ENCODE measurements at regions not wholly inside any gene's neighbourhood (a gene's known extent, or its start where the extent isn't known, plus 50 kb on each side); places are given as distances from the start of the nearest gene placed in this dataset.

DNA sequence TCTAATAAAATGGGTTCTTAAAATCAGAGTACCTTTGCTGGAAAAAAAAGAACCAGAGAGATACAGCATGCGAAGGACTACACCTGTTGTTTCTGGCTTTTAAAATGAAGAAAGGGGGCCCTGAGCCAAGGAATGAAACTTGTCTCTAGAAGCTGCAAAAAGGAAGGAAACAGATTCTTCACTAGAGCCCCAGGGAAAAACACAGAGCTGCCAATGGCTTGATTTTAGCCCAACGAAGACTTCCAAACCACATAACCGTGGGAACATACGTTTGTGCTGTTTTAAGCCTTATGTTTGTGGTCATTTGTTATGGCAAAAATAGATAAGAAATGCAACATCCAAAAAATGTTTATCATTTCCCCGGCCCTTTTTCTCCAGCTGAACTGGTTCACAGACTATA is 780.0 kb downstream of the SORCS1 start:
- intact Hi-C loops (cut with DNase I): no loop called here
- H3K27ac ChIP-seq: no peak overlapping the region
- H3K9me3 ChIP-seq: no peaks in the 10 kb centered on the region
- H3K27me3 ChIP-seq: no peaks in the 10 kb centered on the region
- H3K36me3 ChIP-seq: no peaks in the 10 kb centered on the region
- H3K4me1 ChIP-seq: no peaks in the 10 kb centered on the region
- H3K4me3 ChIP-seq: no peak overlapping the region
- DNase-seq (no peak), ATAC-seq (no peak)
- WGBS (ENCODE audit: insufficient coverage, low coverage, low lambda C conversion rate, missing lambda C conversion rate): 34% methylated on average over 5 of the region's 5 CpGs
- TF ChIP-seq POLR2A (IDR thresholded peaks at IDR 0.05): no peak
- TF ChIP-seq, protein P1, sequence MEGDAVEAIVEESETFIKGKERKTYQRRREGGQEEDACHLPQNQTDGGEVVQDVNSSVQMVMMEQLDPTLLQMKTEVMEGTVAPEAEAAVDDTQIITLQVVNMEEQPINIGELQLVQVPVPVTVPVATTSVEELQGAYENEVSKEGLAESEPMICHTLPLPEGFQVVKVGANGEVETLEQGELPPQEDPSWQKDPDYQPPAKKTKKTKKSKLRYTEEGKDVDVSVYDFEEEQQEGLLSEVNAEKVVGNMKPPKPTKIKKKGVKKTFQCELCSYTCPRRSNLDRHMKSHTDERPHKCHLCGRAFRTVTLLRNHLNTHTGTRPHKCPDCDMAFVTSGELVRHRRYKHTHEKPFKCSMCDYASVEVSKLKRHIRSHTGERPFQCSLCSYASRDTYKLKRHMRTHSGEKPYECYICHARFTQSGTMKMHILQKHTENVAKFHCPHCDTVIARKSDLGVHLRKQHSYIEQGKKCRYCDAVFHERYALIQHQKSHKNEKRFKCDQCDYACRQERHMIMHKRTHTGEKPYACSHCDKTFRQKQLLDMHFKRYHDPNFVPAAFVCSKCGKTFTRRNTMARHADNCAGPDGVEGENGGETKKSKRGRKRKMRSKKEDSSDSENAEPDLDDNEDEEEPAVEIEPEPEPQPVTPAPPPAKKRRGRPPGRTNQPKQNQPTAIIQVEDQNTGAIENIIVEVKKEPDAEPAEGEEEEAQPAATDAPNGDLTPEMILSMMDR (IDR thresholded peaks at IDR 0.05): no peak

DNA sequence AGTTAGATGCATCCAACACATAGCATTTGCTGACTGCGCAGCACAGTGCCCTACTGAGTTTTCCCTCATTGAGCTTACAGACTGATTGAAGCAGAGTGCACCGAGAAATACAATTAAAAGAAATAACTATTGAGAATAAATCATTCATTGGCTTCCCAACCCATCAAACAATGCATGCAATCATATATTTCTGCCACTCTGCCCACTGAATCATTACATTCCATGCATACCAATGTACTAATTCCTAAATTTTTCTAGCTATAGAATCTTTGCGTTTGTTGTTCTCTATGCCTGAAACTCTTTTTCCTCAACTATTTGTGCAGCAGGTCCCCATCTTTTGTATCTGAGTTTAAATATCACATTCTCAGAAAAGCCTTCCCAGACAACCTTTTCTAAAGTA is 783.8 kb downstream of the SORCS1 start:
- H3K4me1 ChIP-seq: no peaks in the 10 kb centered on the region
- no peaks in the 10 kb centered on the region for H3K27me3 ChIP-seq
- H3K27ac ChIP-seq: no peak overlapping the region
- H3K36me3 ChIP-seq: no peaks in the 10 kb centered on the region
- WGBS (ENCODE audit: insufficient coverage, low coverage, low lambda C conversion rate, missing lambda C conversion rate): 63% methylated on average over 3 of the region's 3 CpGs
- DNase-seq: no peak
- no peak overlapping the region for H3K4me3 ChIP-seq
- TF ChIP-seq, protein P1 (IDR thresholded peaks at IDR 0.05): no peak
- TF ChIP-seq POLR2A (IDR thresholded peaks at IDR 0.05): no peak
- no peak for ATAC-seq
- no peaks in the 10 kb centered on the region for H3K9me3 ChIP-seq
- intact Hi-C loops (cut with DNase I): no loop called here

DNA sequence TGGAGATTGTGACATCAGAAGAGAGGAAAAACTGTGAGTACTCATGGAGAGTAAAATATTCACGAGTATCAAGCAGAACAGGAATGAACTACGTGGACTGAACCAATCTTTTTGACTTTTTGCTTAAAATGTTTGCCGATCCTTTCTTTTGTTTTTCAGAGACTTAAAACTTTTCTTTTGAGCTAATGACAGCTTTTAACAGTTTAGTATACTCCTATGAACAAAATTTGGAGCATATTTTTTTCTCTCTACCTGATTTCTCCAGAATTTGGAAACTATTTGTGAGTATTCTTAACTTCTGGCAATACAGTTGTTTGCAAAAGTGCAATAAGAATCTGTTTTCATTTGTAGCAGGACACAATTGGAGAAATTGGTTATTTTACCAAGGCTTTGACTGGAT is 786.3 kb downstream of the SORCS1 start:
- intact Hi-C loops (cut with DNase I): no loop called here
- DNase-seq (no peak), ATAC-seq (no peak)
- Histone ChIP-seq H3K36me3 (no peaks in the 10 kb centered on the region), H3K27ac (no peak overlapping the region), H3K27me3 (no peaks in the 10 kb centered on the region), H3K9me3 (no peaks in the 10 kb centered on the region), H3K4me3 (no peak overlapping the region), H3K4me1 (no peaks in the 10 kb centered on the region)
- no peak for TF ChIP-seq POLR2A (IDR thresholded peaks at IDR 0.05)
- TF ChIP-seq, protein P1 (IDR thresholded peaks at IDR 0.05): no peak
- WGBS (ENCODE audit: insufficient coverage, low coverage, low lambda C conversion rate, missing lambda C conversion rate): 41% methylated on average over 3 of the region's 3 CpGs

DNA sequence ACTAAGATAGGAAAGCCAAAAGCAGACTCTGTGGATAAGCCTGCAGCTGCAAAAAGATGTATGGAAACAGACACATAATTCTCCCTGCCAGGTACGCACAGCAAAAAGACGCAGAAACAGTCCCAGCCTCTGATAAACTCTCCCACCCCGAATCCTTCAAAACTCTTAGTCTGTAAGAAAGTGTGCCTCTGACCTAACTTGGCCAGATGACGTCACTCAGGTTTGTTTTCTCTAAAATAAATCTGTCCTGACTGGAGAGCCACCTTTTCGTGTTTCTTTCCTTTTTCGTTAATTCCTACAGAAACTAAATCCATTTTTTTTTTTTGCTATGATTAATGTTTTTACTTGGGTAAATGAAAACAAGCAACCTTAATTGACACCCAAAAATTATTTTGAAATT is 793.8 kb downstream of the SORCS1 start:
- Histone ChIP-seq H3K36me3 (no peaks in the 10 kb centered on the region), H3K4me1 (no peaks in the 10 kb centered on the region), H3K4me3 (no peak overlapping the region), H3K27me3 (no peaks in the 10 kb centered on the region), H3K27ac (no peak overlapping the region), H3K9me3 (no peaks in the 10 kb centered on the region)
- ATAC-seq (no peak), DNase-seq (no peak)
- no peak for TF ChIP-seq POLR2A (IDR thresholded peaks at IDR 0.05)
- TF ChIP-seq, protein P1 (IDR thresholded peaks at IDR 0.05): no peak
- 58% methylated on average over 6 of the region's 6 CpGs for WGBS (ENCODE audit: insufficient coverage, low coverage, low lambda C conversion rate, missing lambda C conversion rate)
- intact Hi-C loops (cut with DNase I): no loop called here

DNA sequence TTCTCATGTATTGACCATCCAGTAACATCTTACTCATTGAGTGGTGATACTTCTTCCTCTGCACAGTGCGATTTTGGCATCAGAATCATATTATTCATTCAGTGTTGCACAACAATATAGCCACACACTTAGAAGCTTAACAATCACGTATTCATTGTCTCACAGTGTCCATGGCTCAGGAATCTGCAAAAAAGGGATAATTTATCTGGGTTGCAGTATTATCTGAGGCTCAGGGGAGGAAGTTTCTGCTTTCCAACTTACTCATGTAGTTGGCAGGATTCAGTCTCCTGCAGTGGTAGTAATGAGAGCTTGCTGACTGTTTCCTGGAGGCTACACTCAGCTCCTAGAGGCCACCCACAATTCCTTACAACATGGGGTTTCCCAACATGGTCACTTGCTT is 803.6 kb downstream of the SORCS1 start:
- H3K27ac ChIP-seq: no peak overlapping the region
- ATAC-seq: no peak
- H3K4me1 ChIP-seq: no peaks in the 10 kb centered on the region
- H3K36me3 ChIP-seq: no peaks in the 10 kb centered on the region
- intact Hi-C loops (cut with DNase I): no loop called here
- TF ChIP-seq, protein P1 (IDR thresholded peaks at IDR 0.05): no peak
- no peak for TF ChIP-seq POLR2A (IDR thresholded peaks at IDR 0.05)
- DNase-seq: no peak
- no peaks in the 10 kb centered on the region for H3K9me3 ChIP-seq
- no peaks in the 10 kb centered on the region for H3K27me3 ChIP-seq
- 43% methylated on average over 2 of the region's 2 CpGs for WGBS (ENCODE audit: insufficient coverage, low coverage, low lambda C conversion rate, missing lambda C conversion rate)
- no peak overlapping the region for H3K4me3 ChIP-seq

Measured in right lobe of liver (tissue), 6 donors.